Mammary epithelial cell (primary cell): ENCODE measurements at regions not wholly inside any gene's neighbourhood (a gene's known extent, or its start where the extent isn't known, plus 50 kb on each side); places are given as distances from the start of the nearest gene placed in this dataset.

Source experiments
- CTCF ChIP-seq, 2 donors: IDR thresholded peaks in 1 of 2; conservative IDR thresholded peaks in 1 of 2; 2 replicates each; pipeline ENCODE4 v1.5.1; 2011 to 2012; ENCODE audit warnings: inconsistent platforms in 2 of 2, low read length in 2 of 2, mild to moderate bottlenecking in 2 of 2, control low read depth in 1 of 2, low read depth in 1 of 2; ENCODE audit not compliant: insufficient read depth in 1 of 2; ENCODE audit errors: extremely low read depth in 1 of 2
- EZH2 ChIP-seq: IDR thresholded peaks from 2 replicates; pipeline ENCODE4 v1.6.1; 2012; ENCODE audit warnings: low read length, inconsistent platforms, borderline replicate concordance

- TF ChIP-seq CTCF (conservative IDR thresholded peaks at IDR 0.05 in 1 of 2, IDR thresholded peaks at IDR 0.05 in 1 of 2; ENCODE audit: extremely low read depth in 1 of 2, insufficient read depth in 1 of 2, low read depth in 1 of 2, low read length in 2 of 2) (no peak), EZH2 (no peak)
Observed at GRCh38 chr13:99726282-99726894, 225.1 kb downstream of the TM9SF2 start.
